Hepatocyte (in vitro differentiated cells): ENCODE measurements at regions not wholly inside any gene's neighbourhood (a gene's known extent, or its start where the extent isn't known, plus 50 kb on each side); places are given as distances from the start of the nearest gene placed in this dataset.

Source experiments
- EZH2 ChIP-seq: fragments of 200-600 bp; sonication (generic); IDR thresholded peaks from 2 replicates; pipeline ENCODE4 v1.6.1; 2016; ENCODE audit warnings: antibody characterized with exemption, mild to moderate bottlenecking, borderline replicate concordance
- EZH2phosphoT487 ChIP-seq: fragments of 200-600 bp; sonication (generic); IDR thresholded peaks from one replicate; pipeline ENCODE4 v1.6.1; 2018; ENCODE audit warnings: antibody characterized with exemption, mild to moderate bottlenecking, low read depth, moderate library complexity; ENCODE audit not compliant: unreplicated experiment, severe bottlenecking
- TF ChIP-seq, protein P1 (sequence below): fragments of 200-600 bp; sonication (generic); IDR thresholded peaks from 2 replicates; pipeline ENCODE4 v1.5.1; 2016; ENCODE audit warnings: antibody characterized with exemption, mild to moderate bottlenecking; ENCODE audit not compliant: poor library complexity

GRCh38 chr18:27711382-27711781 lies 465.5 kb downstream of the CDH2 start:
- no peak for TF ChIP-seq EZH2phosphoT487
- TF ChIP-seq, protein P1, sequence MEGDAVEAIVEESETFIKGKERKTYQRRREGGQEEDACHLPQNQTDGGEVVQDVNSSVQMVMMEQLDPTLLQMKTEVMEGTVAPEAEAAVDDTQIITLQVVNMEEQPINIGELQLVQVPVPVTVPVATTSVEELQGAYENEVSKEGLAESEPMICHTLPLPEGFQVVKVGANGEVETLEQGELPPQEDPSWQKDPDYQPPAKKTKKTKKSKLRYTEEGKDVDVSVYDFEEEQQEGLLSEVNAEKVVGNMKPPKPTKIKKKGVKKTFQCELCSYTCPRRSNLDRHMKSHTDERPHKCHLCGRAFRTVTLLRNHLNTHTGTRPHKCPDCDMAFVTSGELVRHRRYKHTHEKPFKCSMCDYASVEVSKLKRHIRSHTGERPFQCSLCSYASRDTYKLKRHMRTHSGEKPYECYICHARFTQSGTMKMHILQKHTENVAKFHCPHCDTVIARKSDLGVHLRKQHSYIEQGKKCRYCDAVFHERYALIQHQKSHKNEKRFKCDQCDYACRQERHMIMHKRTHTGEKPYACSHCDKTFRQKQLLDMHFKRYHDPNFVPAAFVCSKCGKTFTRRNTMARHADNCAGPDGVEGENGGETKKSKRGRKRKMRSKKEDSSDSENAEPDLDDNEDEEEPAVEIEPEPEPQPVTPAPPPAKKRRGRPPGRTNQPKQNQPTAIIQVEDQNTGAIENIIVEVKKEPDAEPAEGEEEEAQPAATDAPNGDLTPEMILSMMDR, result no peak
- TF ChIP-seq EZH2, result no peak
